Activated gamma-delta T cell (primary cell): ENCODE measurements at regions not wholly inside any gene's neighbourhood (a gene's known extent, or its start where the extent isn't known, plus 50 kb on each side); places are given as distances from the start of the nearest gene placed in this dataset.

Experiments used
- DNase-seq: peaks from one replicate; lab custom pipeline; 2025; lab: John Stamatoyannopoulos, UW

DNA sequence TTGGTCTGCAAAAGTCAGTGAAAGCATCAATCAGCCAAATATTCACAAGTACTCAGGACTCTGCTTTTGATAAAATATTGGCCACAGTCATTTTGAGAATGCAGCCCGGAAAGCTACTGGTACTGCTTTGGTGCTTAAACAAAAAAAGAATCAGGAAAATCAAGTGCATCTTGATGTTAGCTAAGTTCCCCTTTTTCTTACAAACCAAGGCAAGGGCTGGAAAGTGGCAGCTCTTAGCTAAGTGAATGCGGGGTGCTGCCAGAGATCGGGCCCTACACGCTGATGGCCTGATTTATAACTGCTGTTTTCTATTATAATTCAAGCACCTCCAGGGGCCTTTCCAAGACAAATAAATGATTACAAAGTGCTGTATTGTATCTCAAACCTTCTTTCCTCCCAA is 136.8 kb upstream of the MGMT start:
- no peak for DNase-seq

DNA sequence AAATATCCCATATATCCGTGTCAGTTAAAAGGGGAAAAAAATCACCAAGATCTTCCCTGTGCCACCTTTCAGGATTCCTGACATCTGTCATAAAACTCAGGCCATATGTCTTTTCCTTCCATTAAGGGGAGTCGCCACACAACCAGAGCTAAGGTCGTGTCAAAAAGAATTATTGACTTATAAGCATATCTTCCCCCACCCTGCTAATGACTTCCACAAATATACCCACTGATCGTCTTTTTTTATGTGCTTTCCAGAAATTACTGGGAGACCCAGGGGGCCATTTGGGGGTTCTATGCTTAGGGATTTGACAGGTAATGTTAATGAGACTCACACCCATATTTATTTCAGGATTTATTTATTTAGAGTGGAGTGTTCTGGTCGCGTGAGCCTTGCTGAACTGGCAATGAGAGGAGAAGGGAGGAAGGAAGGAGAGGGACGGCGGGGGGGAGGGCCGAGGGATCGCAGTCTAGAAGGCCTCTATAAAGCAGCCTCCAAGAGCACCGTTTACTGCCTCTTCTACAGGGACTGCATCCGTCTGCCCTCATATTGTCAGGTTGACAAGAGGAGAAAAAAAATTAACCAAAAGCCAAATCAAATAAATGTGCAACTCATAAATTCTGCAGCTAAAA is 135.7 kb upstream of the MGMT start:
- no peak for DNase-seq

DNA sequence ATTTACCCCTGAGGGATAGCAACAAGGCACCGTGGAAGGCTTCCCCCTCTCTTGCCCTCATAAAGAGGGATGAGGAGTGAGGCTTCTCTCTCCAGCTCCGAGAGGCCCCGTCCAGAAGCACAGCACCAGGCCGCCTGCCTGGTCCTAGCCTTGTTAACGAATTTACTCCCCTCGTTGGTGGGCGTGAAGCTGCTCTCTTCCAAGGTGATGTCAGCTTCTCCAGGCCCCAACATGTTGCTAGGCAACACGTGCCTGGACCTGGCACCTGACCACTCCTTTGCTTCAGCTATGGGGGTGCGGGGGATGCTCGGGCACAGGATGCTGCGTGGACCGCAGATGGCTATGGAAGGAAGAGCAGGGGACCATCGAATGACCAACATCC is 135.2 kb upstream of the MGMT start:
- DNase-seq = no peak

- no peak for DNase-seq
Measured at GRCh38 chr10:129332476-129332875, 134.6 kb upstream of the MGMT start.

GRCh38 chr10:129333706-129334105 is 133.3 kb upstream of the MGMT start:
- DNase-seq = no peak

GRCh38 chr10:129334266-129334665 is 132.8 kb upstream of the MGMT start:
- DNase-seq = no peak

- DNase-seq = no peak
Measured at GRCh38 chr10:129335396-129335795, 131.6 kb upstream of the MGMT start.

- DNase-seq = no peak
Measured at GRCh38 chr10:129335942-129336341, 131.1 kb upstream of the MGMT start.

DNA sequence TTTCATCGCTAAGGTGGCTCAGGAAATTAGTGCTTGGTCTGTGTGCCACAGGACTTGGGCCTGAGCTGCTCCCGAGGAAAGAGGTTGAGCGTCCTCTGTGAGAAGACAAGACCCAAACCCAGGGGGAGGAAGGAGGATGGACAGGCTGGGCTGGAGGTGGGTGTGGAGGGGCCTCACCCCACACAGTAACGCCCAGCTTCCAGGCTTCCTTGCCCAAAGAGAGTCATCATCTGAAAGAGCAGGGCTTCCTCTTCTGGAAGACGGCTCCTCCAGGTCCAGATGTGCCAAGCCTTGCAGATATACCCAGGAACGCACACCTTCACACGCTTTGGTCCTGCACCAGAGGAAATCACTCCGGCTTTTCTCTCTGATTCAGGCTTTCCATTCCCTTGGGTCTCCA is 127.8 kb upstream of the MGMT start:
- DNase-seq = no peak

DNA sequence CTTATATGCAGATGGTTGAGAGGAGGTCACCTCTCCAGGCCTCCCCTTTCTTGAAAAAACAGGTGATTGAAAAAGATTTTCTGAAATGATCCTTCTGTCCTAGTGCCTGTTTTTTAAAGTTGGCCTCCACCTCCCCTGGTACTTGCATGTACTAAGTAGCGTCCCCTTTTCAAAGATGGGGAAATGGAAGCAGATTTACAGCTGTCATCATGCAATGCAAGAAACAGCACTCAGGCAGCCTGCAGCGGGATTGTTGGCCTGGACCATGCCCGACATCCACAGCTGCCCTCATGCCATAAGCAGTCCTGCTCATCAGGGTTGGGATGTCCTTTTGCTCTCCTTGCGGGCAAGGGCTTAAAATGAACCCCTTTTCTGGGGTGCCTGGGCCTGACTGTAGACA is 127.2 kb upstream of the MGMT start:
- no peak for DNase-seq

- DNase-seq = no peak
Measured at GRCh38 chr10:129341087-129341486, 126.0 kb upstream of the MGMT start.

GRCh38 chr10:129342385-129342784 is 124.7 kb upstream of the MGMT start:
- DNase-seq = no peak

DNA sequence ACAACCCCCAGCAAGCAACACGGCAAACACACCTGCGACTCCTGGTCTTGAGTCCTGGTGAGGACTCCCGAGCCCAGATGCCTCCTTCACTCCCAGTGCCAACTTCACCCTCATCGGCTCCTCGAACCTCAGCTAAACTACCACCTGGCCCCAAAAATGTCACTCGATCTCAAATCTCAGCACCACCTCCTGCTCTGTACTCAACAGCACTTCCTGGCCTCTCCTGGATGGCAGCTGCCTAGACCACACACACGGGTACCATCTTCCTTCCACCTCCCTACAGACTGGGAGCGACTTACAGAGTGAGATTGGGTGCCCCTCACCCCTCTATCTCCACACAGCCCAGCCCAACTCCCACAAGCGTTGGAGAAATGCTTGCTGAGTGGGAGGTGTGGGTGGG is 123.9 kb upstream of the MGMT start:
- DNase-seq = no peak

- no peak for DNase-seq
Measured at GRCh38 chr10:129344103-129344502, 122.9 kb upstream of the MGMT start.

GRCh38 chr10:129344731-129345355 is 122.2 kb upstream of the MGMT start:
- no peak for DNase-seq

DNA sequence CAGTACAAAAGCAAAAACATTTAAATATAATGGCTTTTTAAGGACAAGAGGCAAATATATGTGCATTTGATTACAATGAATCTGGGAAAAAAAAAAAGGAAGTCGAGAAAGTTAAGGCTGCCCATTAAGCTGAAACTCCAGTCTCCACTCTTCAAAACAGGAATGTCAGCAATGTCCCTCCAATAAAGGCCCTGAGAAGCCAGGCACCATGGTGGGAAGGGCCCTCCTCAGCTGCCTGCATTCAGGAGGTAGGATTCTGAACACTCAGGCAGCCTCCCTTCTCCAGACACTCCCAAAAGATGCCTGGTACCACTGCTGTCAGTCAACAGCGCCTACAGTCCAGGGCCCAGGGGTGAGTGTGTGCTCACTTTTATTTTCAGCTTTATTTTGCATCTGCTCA is 121.3 kb upstream of the MGMT start:
- DNase-seq = no peak

DNA sequence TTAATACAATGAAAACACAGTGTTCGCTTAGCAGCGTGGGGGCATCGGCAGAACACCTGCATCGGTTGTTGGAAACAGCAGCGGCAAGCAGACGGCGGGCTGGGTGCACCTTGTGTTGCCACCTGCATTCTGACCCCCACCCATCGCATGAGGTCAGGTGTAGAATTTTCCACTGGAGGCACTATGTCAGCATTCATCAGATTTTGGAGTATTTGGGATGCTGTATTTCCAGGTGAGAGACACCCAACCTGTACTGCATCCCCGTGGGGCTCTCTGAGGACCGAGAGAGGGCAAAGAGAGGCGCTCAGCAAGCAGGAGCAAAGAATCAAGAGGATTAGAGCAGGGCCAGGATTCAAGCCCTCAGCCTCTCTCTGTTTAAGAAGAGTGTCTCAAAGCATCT is 116.4 kb upstream of the MGMT start:
- no peak for DNase-seq

DNA sequence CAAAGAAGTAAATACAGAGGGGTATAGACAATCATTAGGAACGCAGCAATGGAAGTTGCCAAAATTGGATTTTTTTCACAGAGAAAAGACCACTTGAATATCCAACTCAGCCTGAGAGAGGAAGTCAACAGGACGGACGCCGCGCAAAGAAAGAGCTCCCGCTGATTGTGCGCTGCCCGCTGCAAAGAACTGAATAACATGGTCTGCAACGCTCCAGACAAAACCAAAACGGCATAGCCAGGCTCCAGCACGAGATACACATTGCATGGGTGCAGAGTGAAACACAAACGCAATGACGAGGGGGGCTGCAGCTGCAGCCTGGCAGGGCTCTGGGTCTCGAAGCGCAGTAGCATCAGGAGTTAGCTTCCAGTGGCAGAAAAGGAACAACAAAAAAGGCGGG is 113.9 kb upstream of the MGMT start:
- DNase-seq = no peak

GRCh38 chr10:129360046-129360445 is 107.0 kb upstream of the MGMT start:
- DNase-seq = no peak

GRCh38 chr10:129361676-129362376 is 105.2 kb upstream of the MGMT start:
- DNase-seq = no peak

DNA sequence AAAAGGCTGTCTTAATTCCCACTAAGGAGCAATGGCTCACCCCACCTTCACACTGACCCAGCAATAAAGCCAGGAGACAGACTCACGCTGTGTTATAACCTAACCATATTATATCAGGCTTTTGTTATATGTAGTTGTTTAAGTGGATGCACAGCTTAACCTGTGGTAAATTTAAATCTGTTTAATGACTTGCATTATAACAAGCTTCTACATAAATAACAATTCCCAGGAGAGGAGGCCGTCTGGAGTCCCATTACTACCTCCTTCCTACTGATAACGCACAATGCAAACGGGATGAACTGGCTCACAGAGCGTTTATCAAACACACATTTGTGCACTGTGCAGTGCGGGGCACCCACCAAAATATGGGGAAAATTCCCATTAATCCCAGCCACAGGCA is 102.1 kb upstream of the MGMT start:
- DNase-seq = no peak

DNA sequence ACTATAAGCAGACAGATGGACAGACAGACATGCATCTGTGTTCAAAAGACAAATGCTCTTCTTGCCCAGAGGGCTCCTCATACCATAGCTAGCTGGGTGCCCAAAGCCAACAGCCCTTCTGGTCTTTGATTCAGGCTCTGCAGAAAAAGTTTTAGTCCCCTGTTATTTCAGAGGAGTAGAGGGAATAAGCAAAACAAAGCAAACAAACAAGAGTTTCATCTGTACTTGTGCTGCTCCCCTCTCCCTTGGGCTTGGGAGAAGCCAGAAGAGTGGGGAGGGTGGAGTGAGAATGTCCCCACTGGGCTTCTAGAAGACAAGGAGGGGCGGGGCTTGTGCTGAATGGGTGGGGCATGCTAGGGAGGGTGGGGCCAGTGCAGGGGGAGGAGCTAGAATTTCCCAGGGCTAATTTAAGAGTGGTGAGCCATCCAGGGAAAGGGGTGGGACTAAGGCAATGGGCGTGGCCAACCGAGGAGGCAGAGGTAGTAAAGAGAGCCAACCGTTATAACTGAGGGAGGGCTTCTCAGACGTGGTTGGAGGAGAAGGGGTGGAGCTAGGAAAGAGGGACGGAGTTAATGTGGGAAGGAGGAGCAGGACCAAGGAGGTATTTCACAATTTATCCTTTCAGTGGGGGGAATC is 101.2 kb upstream of the MGMT start:
- DNase-seq = no peak

- no peak for DNase-seq
Measured at GRCh38 chr10:129366450-129366849, 100.6 kb upstream of the MGMT start.
